ENCODE measurements at regions not wholly inside any gene's neighbourhood (a gene's known extent, or its start where the extent isn't known, plus 50 kb on each side); places are given as distances from the start of the nearest gene placed in this dataset.

- DNase-seq: no peak
Measured at GRCh38 chr17:72479113-72479512, 358.3 kb downstream of the SOX9 start.

- DNase-seq: no peak
Measured at GRCh38 chr17:72481572-72481971, 360.8 kb downstream of the SOX9 start.

GRCh38 chr17:72485596-72485995, 364.8 kb downstream of the SOX9 start:
- no peak for DNase-seq

- DNase-seq: no peak
Measured at GRCh38 chr17:72486806-72487205, 366.0 kb downstream of the SOX9 start.

GRCh38 chr17:72487731-72488494, 367.1 kb downstream of the SOX9 start:
- DNase-seq: no peak

GRCh38 chr17:72488555-72489271, 367.9 kb downstream of the SOX9 start:
- no peak for DNase-seq

GRCh38 chr17:72489272-72489641, 368.4 kb downstream of the SOX9 start:
- DNase-seq: no peak

GRCh38 chr17:72491102-72491501, 370.3 kb downstream of the SOX9 start:
- no peak for DNase-seq

GRCh38 chr17:72492494-72492893, 371.7 kb downstream of the SOX9 start:
- no peak for DNase-seq

- no peak for DNase-seq
Measured at GRCh38 chr17:72492941-72493340, 372.1 kb downstream of the SOX9 start.

GRCh38 chr17:72494566-72494965, 373.7 kb downstream of the SOX9 start:
- no peak for DNase-seq

- DNase-seq: no peak
Measured at GRCh38 chr17:72496461-72496860, 375.6 kb downstream of the SOX9 start.

GRCh38 chr17:72497915-72498314, 377.1 kb downstream of the SOX9 start:
- no peak for DNase-seq

GRCh38 chr17:72498364-72499210, 377.8 kb downstream of the SOX9 start:
- no peak for DNase-seq

- DNase-seq: no peak
Measured at GRCh38 chr17:72501404-72502370, 380.9 kb downstream of the SOX9 start.

GRCh38 chr17:72502371-72503341, 381.8 kb downstream of the SOX9 start:
- DNase-seq: no peak

- no peak for DNase-seq
Measured at GRCh38 chr17:72503556-72503955, 382.7 kb downstream of the SOX9 start.

- no peak for DNase-seq
Measured at GRCh38 chr17:72504783-72505182, 384.0 kb downstream of the SOX9 start.

- DNase-seq: no peak
Measured at GRCh38 chr17:72506773-72507172, 386.0 kb downstream of the SOX9 start.

- DNase-seq: no peak
Measured at GRCh38 chr17:72507370-72507769, 386.6 kb downstream of the SOX9 start.

GRCh38 chr17:72510351-72511016, 389.7 kb downstream of the SOX9 start:
- no peak for DNase-seq
